Suppressor macrophage treated with lipopolysaccharide for 1 hour (primary cell): ENCODE measurements at regions not wholly inside any gene's neighbourhood (a gene's known extent, or its start where the extent isn't known, plus 50 kb on each side); places are given as distances from the start of the nearest gene placed in this dataset.
A peak's percentile ranks its signal among the peaks of the same experiment; 100 is the strongest.
"Not testable (repeated sequence)": the region's sequence is repeated elsewhere in the genome, so short reads cannot be mapped to it uniquely, and the experiment has no call there.

Experiments
- DNase-seq, 3 donors: peaks; one replicate each; pipeline ENCODE4 v3.0.0-alpha.2; 2020 to 2022

GRCh38 chr4:26213317-26213716 is 107.5 kb upstream of the RBPJ start:
- no peak for DNase-seq

DNA sequence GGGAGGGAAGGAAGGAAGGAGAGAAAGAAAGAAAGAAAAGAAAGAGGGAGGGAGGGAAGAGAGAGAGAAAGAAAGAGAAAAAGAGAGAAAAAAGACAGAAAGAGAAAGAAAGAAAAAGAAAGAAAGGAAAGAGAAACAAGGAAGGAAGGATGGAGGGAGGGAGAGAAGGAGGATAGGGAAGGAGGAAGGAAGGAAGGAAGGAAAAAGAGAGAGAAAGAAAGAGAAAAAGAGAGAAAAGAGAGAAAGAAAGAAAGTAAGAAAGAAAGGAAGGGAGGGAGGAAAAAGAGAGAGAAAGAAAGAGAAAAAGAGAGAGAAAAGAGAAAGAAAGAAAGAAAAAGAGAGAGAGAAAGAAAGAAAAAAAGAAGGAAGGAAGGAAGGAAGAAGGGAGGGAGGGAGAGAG is 105.8 kb upstream of the RBPJ start:
- DNase-seq = no peak

- DNase-seq = no peak
Observed at GRCh38 chr4:26215725-26216124, 105.1 kb upstream of the RBPJ start.

DNA sequence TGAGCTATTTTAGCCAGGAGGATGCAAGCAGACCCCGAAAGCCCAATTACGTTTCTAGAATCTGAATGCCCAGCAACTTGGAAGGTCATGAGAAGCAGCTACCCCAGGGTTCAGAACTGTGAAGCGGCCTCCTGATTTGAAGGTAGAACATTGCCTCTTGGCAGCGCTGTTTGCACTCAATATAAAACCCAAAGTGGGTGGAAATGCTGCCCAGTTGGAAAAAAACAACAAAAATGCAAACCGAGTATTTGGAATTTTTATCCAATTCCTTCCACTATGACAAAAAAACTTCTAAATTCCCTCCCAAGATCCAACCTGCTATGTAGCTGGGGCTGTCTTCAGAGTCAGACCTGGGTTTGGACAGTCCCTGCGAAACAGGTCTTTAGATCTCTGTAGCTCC is 103.3 kb upstream of the RBPJ start:
- no peak for DNase-seq

DNA sequence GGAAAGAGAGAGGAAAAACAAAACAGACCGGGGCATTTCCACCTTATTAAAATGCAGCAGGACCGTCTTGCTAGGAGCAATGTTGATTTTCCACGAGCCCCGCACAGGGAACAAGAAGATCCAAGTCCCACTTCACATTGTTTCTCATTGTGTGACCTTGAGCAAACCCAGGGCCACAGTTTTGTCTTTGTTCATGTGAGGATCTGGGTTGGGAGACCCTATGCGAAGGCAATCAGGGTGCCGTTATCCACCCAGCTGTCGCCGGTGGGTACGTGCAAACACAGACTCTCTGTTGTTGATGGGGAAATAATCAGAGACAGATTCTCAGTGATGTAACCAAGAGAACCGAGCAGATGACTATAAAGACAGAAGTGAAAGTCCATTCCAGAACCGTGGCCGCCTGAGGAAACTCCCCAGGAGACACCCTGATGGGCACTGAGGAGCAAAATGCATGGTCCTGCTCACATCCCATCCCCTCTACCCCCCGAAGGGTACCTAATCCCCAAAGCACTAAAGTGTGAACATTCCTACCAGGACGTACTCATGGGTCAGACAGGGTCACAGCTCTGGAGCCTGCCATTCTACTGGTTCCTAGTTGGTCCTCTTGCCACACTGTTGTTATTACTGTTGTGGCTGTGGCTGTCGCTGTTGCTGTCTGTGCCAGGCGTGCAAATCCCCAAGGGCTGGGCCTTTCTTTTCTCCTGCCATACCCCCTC is 102.7 kb upstream of the RBPJ start:
- DNase-seq = peak; percentile 84 to 92 (median 90)

GRCh38 chr4:26218677-26219605 is 101.9 kb upstream of the RBPJ start:
- DNase-seq = peak; percentile 51 to 73 (median 73)

GRCh38 chr4:26220696-26221095 is 100.1 kb upstream of the RBPJ start:
- no peak for DNase-seq

- no peak for DNase-seq
Observed at GRCh38 chr4:26223155-26223554, 97.7 kb upstream of the RBPJ start.

- no peak for DNase-seq
Observed at GRCh38 chr4:26226629-26227376, 94.0 kb upstream of the RBPJ start.

DNA sequence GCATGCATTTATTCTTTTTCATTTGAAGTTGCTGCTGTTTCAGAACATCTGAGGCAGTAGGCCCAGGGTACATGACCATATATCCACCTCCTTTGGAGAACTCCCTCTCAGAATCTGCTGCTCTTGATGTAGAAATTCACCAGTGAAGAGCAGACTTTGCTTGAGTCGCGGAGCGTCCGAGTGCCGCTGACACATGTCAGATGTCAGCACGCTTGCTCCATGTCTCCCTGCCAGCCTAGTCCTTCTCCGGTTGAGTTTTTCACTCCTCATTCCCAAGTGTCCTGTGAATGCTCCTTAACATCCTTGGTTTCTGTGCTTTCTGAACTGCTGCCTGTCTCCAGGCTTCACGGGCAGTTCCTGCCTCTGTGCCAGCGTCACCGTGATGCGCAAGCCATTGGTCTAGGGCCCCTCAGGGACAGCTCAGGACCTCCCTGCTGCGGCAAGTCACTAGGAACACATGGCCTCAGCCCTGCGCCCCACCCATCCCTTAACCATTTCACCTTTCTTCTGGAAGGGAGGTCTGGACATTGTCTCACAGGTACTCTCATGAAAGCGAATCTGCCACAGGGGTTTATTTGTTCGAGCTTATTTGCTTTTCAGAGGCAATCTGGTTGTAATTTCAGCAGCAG is 93.1 kb upstream of the RBPJ start:
- DNase-seq = no peak

- no peak for DNase-seq
Observed at GRCh38 chr4:26228883-26229282, 91.9 kb upstream of the RBPJ start.

DNA sequence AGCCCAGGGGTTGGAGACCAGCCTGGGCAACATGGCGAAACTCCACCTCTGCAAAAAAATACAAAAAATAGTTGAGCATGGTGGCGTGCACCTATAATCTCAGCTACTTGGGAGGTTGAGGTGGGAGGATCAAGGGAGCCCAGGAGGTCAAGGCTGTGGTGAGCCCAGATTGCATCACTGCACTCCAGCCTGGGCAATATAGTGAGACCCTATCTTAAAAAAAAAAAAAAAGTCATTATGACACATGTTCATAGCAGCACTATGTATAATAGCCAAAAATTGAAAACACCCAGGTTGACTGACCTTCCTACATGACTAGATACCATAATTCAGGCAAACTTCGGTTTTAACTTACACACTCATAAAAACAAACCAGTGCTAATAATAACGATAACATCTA is 90.8 kb upstream of the RBPJ start:
- DNase-seq = no peak

DNA sequence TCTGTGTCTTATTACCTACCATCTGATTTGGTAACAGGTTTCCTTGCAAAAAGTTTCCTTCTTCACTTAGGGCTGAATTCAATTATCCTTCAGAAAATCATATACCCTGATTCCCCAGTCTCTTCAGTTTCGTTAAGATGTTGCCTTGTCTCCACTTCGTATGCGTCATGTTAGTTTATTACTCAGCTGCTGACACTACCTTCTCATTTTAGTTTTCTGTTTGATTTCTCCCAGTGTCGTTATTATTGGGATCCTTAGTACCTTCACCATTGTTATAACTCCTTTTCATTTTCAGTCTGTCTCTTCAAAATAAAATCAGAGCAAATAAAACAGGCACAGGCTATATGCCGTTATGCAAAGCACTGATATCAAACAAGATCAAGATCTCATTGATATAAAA is 87.5 kb upstream of the RBPJ start:
- DNase-seq = no peak

GRCh38 chr4:26235500-26235899 is 85.3 kb upstream of the RBPJ start:
- DNase-seq = peak; percentile 73 to 86 (median 85)

DNA sequence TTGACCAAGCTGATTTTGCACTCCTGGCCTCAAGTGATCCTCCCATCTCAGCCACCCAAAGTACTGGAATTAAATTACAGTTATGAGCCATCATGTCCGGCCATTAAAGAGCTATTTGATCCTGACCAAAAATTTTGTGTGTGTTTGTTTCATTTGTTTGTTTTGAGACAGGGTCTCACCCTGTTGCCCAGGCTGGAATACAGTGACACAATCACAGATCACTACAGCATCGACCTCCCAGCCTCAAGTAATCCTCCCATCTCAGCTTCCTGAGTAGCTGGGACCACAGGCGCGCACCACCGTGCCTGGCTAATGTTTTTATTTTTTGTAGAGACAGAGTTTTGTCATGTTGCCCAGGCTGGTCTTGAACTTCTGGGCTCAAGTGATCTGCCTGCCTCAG is 82.9 kb upstream of the RBPJ start:
- no peak for DNase-seq

- no peak for DNase-seq
Observed at GRCh38 chr4:26238426-26238777, 82.4 kb upstream of the RBPJ start.

DNA sequence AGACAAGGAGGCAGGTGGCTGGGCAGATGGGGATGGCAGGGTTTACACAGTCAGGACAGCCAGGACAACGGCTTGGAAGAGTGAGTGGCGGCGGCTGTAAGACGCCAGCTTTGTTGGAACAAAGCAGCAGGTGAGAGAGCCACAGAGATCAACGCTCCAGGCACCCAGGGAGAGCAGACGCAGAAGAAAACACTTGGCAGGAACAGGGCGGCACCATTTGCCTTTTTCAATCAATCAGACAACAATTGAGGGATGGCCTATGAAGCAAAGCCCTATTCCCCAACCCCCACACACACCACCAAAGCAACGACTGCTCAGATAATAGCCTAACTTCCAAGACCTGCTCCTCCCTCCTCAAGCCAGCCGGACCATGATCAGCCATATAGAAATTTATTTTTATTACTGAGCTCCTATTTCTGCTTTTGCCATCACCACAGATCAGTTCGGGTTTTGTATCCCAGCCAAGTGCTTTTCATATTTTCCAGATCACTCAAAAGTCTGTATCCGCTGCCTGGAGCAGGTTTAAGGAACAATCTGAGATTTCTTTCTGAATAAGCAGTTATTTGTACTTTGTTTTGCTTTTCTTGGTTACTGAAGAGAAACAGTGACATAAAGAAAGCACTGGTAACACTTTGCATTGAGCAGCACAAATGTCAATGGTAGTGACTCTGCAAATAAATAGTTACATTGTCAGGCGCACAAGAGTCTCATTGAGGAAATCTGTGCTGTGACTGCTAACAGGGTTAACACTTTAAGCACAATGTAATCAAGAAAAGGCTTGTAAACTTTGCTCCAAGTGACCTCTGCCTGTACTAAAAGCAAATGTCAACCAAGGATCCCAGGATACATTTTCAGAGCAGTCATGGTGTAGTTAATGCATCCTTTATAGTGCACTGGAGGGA is 81.8 kb upstream of the RBPJ start:
- DNase-seq = no peak

- no peak for DNase-seq
Observed at GRCh38 chr4:26239801-26240200, 81.0 kb upstream of the RBPJ start.

DNA sequence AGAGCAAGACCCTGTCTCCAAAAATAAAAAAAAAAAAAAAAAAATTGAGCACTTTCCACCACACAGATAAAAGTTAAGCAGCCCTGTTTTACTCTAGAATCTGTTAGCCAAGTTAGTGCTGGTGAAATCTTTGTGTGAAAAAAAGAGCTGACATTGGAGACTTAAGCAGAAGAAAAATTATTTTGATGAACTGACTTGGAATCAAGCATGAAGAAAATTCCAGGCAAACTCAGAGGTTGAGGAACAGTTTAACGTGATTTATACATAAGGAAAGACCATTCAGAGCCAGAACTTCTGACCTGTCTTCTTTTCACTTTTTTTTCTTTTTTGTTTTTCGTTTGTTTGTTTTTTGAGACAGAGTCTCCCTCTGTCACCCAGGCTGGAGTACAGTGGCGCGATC is 79.6 kb upstream of the RBPJ start:
- no peak for DNase-seq

DNA sequence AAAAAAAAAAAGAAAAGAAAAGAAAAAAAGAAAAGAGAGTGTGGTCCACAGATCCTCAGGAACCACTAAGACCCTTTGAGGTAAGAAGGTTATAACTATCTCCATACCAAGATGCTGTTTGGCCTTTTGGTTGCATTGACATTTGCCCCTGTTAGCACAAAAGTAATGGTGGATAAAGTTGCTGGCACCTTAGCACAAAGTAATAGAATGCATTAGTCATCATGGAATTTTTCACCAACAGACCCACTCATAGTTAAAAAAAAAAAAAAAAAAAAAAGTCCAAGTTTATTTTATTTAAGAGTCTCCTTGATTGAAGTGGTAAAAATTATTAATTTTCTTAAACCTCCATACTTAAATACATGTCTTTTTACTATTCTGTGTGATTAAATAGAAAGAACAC is 78.4 kb upstream of the RBPJ start:
- DNase-seq = peak in 1 of 3 donors; percentile 28

- DNase-seq = not testable (repeated sequence)
Observed at GRCh38 chr4:26244138-26244537, 76.7 kb upstream of the RBPJ start.

GRCh38 chr4:26248647-26249046 is 72.2 kb upstream of the RBPJ start:
- DNase-seq = no peak
